Activated gamma-delta T cell treated with Interleukin-2 at 50 U/mL for 16 hours (primary cell): ENCODE measurements at regions not wholly inside any gene's neighbourhood (a gene's known extent, or its start where the extent isn't known, plus 50 kb on each side); places are given as distances from the start of the nearest gene placed in this dataset.

Experiments used
- DNase-seq: peaks from one replicate; pipeline ENCODE4 v3.0.0-alpha.2; 2020

GRCh38 chr9:11758016-11758415, 935.2 kb upstream of the TYRP1 start:
- no peak for DNase-seq

- no peak for DNase-seq
These were observed 913.2 kb upstream of the TYRP1 start for GRCh38 chr9:11779971-11780370.

DNA sequence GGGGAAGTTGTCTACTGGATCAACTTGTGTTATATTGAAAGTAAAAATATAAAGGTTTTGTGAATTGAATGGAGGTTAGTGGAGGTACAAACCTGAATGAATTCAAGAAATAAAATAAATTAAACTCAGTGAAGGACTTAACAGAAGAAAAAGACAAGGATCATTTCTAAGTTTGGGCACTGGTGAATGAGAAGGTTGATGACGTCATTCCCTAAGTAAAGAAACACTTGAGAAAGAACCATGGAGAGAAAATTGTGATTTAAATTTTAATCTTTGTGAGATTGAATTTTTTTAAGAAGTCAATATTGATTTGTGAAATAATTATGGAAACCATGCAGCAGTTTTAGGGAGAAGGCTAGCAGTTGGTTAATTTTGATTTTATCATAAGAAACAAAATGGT, 900.3 kb upstream of the TYRP1 start:
- DNase-seq = no peak

- DNase-seq = no peak
These were observed 898.2 kb upstream of the TYRP1 start for GRCh38 chr9:11794984-11795383.

GRCh38 chr9:11805969-11806368, 887.2 kb upstream of the TYRP1 start:
- DNase-seq = no peak

- no peak for DNase-seq
These were observed 871.7 kb upstream of the TYRP1 start for GRCh38 chr9:11821306-11821975.

DNA sequence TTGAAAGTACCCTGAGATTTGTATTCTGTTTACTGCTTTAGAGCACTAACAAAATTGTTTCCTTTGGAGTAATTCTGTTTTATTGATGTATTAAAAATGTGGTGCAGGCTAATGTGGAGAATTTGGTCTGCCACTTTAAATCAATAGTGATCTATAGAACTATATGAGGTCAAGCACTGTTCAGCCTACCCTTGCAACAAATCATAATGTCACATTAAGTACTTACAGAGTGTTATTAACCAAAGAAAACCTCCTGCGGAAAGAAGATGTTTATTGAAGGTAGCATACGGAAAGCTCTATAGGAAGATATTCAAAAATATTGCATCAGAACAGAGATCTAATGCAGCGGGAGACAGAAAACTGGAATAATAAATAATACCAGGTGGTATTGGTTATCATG, 865.0 kb upstream of the TYRP1 start:
- DNase-seq = no peak

- DNase-seq = no peak
These were observed 860.1 kb upstream of the TYRP1 start for GRCh38 chr9:11833056-11833455.

- DNase-seq = no peak
These were observed 824.4 kb upstream of the TYRP1 start for GRCh38 chr9:11868795-11869194.

DNA sequence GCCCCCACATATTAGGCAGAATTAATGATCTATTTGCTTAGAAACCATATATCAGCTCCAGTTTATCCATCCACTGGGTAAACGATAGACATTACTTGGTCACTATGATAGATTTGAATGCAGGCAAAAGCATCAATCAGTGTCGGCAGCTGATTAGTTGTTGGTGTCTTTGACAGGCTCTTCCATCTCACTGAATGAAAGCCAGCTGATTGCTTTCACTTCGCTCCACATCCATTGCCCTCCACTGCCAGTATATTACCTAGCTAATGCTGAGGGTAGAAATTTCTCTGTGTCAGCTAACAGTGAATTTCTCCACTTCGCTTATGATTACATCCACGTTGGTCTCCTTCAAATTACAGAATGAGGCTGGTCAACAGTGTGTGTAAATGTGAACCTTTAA, 821.3 kb upstream of the TYRP1 start:
- DNase-seq = no peak

GRCh38 chr9:11872471-11872870, 820.7 kb upstream of the TYRP1 start:
- no peak for DNase-seq

DNA sequence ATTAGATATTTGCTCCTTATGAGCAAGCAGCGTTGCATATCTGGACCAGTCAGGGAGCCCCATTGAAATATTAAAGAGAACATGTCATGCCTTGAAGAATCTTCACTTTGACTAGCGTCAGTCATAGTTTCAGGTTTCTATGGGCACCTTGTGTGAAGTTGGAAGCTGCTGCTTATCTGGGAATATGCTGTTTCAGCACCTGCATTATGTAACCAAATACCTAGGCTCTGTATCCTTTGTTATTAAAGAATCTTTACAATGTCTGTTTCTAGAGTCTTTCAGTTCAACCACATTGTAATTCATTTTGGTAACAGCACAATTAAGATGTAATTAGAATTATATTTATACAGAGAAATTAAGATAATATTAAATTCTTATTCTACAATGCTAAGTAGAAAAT, 818.8 kb upstream of the TYRP1 start:
- DNase-seq = no peak

DNA sequence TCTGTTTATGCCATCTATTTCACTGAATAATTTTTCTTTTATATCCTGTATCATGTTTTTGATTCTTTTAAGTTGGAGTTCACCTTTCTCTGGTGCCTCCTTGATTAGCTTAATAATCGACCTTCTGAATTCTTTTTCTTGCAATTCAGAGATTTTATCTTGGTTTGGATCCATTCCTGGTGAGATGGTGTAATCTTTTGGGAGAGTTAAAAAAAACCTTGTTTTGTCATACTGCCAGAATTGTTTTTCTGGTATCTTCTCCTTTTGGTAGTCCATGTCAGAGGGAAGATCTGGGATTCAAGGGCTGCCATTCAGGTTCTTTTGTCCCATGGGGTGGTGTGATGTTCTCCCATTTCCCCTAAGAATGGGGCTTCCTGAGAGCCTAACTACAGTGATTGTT, 800.8 kb upstream of the TYRP1 start:
- no peak for DNase-seq

DNA sequence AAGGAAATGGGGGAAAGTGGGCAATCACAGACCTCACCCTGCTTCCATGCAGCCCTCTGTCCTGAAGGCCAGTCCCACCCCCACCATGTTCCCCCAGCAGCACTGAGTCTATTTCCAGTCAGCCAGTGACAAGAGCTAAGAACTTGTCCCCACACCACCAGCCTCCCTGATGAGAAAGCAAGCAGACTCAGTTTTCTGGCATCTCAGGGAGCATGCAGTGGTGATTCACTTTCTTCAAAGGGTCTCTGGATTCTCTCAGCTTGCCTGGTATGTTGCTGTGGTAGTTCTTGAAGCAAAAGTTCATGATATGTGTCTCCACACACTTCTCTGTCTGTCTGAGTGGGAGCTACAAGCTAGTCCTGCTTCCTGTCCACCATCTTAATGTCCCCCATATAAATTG, 799.9 kb upstream of the TYRP1 start:
- DNase-seq = no peak

DNA sequence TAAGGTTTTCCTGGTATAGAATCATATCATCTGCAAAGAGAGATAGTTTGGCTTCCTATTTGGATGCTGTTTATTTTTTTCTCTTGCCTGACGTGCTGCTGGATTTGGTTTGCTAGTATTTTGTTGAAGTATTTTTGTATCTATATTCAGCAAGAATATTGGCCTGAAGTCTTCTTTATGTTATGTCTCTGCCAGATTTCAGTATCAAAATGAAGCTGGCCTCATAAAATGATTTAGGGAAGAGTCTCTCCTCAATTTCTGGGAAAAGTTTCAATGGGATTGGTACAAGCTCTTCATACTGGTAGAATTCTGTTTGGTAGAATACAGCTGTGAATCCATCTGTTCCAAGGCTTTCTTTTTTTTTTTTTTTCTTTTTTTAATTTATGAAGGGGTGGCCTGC, 799.0 kb upstream of the TYRP1 start:
- DNase-seq = no peak

DNA sequence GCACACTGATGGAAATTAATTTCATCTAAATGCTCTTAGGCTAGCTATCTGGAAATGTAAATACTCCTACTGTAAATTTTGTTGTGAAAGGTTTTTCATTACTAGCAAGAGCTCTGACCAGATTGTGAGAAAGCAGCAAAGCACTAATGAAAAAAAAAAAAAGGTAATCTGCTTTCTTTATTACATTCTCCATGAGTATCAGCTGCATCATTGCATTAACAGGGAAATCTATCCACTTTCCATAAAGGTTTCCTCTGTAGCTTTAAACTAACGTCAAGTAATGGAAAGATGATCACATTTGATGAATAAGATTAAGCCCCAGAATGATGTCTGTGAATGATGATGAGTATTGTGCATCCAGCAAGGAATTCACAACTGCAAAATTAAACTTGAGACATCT, 790.6 kb upstream of the TYRP1 start:
- no peak for DNase-seq

- no peak for DNase-seq
These were observed 777.5 kb upstream of the TYRP1 start for GRCh38 chr9:11915699-11916098.

- no peak for DNase-seq
These were observed 764.3 kb upstream of the TYRP1 start for GRCh38 chr9:11928871-11929321.

- no peak for DNase-seq
These were observed 762.1 kb upstream of the TYRP1 start for GRCh38 chr9:11931109-11931508.

DNA sequence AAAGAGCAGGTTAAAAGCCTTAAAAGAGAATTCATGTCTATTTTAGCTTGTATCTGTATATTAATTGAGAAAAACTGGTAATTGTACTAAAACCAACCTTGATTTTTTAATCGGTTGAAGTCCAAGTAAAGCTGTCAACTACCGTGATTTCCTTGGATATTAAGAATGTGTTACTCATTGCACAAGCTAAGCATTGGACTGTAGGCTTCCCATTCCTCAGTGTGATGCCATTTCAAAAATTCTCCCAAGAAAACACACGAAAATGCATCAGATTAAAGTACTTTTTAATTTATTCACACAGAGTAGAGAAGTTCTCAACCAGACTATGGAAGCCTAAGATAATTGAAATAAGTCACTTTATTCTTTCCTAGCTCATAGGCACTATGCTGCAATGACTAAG, 761.4 kb upstream of the TYRP1 start:
- DNase-seq = no peak

DNA sequence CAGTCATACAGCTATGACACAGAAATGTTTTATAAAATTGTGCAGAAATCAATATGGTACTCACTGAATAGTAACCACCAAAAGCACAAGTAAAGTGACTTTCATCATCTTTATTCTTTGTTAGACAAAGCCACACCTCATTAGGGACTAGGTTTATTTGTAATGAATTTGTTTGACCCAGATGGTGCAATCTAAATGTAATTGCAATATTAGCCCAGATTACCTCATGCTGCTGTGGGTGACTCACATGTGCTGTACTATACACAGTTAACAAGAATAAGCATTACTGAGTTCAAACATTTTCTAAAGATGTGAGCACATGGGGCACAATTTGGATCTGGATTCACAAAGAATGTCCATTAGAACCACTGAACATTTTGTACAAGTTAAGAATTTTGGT, 759.3 kb upstream of the TYRP1 start:
- DNase-seq = no peak

DNA sequence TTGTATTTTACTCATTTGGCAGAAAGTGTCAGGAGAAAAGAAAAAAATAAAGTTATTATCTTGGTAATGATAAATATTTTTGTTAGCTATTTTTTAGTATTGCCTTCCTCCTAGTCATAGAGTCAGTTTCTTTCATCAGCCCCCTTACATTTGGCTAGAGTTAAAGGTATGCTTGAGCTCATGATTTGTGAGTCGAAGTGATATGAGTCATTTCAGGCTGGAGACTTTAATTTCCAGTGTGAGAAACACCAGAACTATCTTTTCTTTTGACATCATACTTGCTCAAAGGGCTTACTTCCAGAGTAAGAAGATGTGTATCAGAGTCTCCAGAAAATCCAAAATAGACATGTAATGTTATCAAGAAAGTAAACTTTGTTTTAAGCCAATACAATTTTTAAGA, 746.7 kb upstream of the TYRP1 start:
- no peak for DNase-seq

GRCh38 chr9:11962327-11962726, 730.9 kb upstream of the TYRP1 start:
- no peak for DNase-seq

- no peak for DNase-seq
These were observed 726.4 kb upstream of the TYRP1 start for GRCh38 chr9:11966786-11967185.

DNA sequence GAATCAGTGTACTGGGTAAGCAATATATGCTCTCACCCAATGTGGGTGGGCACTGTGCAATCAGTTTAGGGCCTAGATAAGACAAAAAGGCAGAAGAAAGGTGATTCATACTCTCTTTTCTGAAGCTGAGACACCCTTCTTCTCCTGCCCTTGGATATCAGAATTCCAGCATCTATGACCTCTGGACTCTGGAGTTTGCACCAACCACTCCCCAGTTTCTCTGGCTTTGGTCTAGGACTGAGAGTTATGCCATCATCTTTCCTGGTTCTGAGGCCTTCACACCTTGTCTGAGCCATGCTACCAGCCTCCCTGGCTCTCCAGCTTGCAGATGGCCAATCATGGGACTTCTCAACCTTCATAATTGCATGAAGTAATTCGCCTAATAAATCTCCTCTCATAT, 724.6 kb upstream of the TYRP1 start:
- DNase-seq = no peak

- no peak for DNase-seq
These were observed 720.2 kb upstream of the TYRP1 start for GRCh38 chr9:11973011-11973410.
